Right atrium auricular region (tissue), 2 donors: ENCODE measurements at regions not wholly inside any gene's neighbourhood (a gene's known extent, or its start where the extent isn't known, plus 50 kb on each side); places are given as distances from the start of the nearest gene placed in this dataset.

Source experiments
- DNase-seq: peaks from one replicate; pipeline ENCODE4 v3.0.0-alpha.2; 2019; ENCODE audit warnings: low spot score
- H3K27ac ChIP-seq, 2 donors: fragments of 200-600 bp; sonication (generic); 1 replicate in 1 of 2; 2 replicates in 1 of 2; pipeline ENCODE4 v1.5.1; 2016 to 2019
- H3K27me3 ChIP-seq, 2 donors: fragments of 200-600 bp; sonication (generic); one replicate each; pipeline versions ENCODE4 v1.5.1 to v1.6.0; 2017 to 2019
- H3K36me3 ChIP-seq: fragments of 200-600 bp; sonication (generic); one replicate; pipeline ENCODE4 v1.5.1; 2016
- H3K4me1 ChIP-seq, 2 donors: fragments of 200-600 bp; sonication (generic); one replicate each; pipeline versions ENCODE4 v1.5.1 to v1.6.0; 2017 to 2019
- H3K4me3 ChIP-seq, 2 donors: fragments of 200-600 bp; sonication (generic); 1 replicate in 1 of 2; 2 replicates in 1 of 2; pipeline ENCODE4 v1.5.1; 2017 to 2019; ENCODE audit warnings: mild to moderate bottlenecking in 1 of 2, moderate library complexity in 1 of 2
- H3K9me3 ChIP-seq, 2 donors: fragments of 200-600 bp; sonication (generic); one replicate each; pipeline ENCODE4 v1.5.1; 2019
- TF ChIP-seq, protein P1 (sequence below), 2 donors: fragments of 200-600 bp; sonication (generic); IDR thresholded peaks; one replicate each; pipeline ENCODE4 v1.5.1; 2019; ENCODE audit warnings: antibody characterized with exemption in 2 of 2

DNA sequence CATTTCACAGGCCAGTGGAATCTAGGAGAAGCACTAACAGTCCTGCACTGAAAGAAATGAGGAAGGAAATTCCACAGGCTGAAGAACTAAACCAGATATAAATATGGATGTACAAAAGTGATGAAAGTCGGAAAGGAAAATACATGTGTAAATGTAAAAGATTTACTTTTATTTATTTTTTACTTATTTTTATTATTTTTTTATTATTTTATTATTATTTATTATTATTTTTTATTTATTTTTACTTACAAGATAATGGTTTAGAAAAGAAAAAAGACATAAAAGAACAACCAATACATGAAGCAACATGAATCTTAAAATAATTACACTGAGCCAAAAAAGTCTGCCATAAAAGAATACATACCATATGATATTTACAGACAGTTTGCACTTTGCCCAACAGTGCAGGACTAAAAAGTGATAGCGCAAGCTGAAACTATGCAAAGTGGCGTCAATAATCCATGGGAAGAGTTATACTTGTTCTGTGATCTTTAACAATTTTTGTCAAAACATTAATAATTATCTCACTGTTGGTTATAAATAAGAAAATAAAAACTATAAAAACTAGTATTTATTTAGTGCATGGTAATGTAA is 317.8 kb upstream of the MKI67 start:
- Histone ChIP-seq H3K4me3 (no peak overlapping the region), H3K27me3 (no peaks in the 10 kb centered on the region), H3K27ac (no peak overlapping the region), H3K4me1 (no peaks in the 10 kb centered on the region), H3K36me3 (no peaks in the 10 kb centered on the region), H3K9me3 (no peaks in the 10 kb centered on the region)
- TF ChIP-seq, protein P1, sequence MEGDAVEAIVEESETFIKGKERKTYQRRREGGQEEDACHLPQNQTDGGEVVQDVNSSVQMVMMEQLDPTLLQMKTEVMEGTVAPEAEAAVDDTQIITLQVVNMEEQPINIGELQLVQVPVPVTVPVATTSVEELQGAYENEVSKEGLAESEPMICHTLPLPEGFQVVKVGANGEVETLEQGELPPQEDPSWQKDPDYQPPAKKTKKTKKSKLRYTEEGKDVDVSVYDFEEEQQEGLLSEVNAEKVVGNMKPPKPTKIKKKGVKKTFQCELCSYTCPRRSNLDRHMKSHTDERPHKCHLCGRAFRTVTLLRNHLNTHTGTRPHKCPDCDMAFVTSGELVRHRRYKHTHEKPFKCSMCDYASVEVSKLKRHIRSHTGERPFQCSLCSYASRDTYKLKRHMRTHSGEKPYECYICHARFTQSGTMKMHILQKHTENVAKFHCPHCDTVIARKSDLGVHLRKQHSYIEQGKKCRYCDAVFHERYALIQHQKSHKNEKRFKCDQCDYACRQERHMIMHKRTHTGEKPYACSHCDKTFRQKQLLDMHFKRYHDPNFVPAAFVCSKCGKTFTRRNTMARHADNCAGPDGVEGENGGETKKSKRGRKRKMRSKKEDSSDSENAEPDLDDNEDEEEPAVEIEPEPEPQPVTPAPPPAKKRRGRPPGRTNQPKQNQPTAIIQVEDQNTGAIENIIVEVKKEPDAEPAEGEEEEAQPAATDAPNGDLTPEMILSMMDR (IDR thresholded peaks at IDR 0.05) = no peak
- no peak for DNase-seq

DNA sequence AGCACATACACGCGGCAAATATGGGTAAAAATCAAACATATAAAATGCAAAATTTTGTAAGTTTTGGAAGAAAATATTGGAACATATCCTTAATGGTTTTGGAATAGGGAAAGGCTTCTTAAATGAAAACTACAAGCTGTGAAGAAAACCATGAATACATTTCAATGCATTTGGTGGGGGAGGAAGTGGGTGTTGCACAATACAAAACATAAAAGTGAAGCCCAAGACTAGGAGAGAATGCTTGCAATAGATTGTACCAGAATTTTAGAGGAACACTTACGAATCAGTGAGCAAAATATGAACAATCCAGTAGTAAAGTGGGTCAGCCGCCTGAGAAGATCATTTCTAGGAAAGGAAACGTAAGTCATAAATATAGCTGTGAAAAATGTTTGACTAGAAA is 322.6 kb upstream of the MKI67 start:
- H3K4me3 ChIP-seq = no peak overlapping the region
- no peak for DNase-seq
- H3K27me3 ChIP-seq = no peaks in the 10 kb centered on the region
- H3K27ac ChIP-seq = no peak overlapping the region
- H3K4me1 ChIP-seq = no peaks in the 10 kb centered on the region
- TF ChIP-seq, protein P1 (IDR thresholded peaks at IDR 0.05) = no peak
- H3K36me3 ChIP-seq = no peaks in the 10 kb centered on the region
- H3K9me3 ChIP-seq = no peaks in the 10 kb centered on the region

DNA sequence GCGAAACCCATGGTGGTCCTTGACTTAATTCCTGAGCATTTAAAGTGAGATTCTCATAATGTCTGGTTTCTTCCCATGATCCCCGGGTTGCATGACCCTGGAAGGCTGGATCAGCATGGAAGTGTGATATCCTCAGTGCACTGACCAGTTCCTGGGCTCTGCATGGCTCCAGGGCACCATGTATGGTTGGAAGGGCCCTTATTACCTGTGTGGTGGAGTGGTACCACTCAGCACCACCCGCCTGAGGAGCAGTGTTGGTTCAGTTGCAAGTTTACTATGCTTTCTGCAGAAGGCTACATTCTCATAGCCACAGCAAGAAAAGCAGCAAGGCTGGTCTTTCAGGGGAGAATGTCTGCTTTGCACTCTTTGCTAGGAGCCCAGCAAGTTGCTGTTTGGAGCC is 325.7 kb upstream of the MKI67 start:
- no peak for DNase-seq
- TF ChIP-seq, protein P1 (IDR thresholded peaks at IDR 0.05) = no peak

DNA sequence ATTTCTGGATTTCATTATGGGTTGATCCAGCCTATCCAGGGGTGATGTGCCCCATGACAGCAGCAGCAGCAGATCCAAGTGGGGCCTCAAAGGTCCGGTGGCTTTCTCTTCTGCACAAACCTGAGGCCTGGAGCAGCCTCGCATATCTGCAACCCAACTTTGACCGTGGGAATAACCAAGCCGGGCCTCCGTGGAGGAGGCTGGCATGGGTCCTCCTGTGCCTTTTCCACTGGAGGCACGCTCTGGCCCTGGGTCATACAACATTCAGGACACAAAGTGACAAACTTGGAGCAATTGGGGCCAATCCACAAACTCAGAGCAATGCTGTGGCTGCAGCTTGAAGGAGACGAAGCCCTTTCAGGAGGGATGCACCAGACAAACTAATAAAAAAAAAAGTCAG is 330.0 kb upstream of the MKI67 start:
- TF ChIP-seq, protein P1 (IDR thresholded peaks at IDR 0.05) = no peak
- DNase-seq = no peak
- no peak overlapping the region for H3K27ac ChIP-seq
- no peaks in the 10 kb centered on the region for H3K4me1 ChIP-seq
- H3K27me3 ChIP-seq = no peaks in the 10 kb centered on the region
- no peaks in the 10 kb centered on the region for H3K9me3 ChIP-seq
- H3K36me3 ChIP-seq = no peaks in the 10 kb centered on the region
- no peak overlapping the region for H3K4me3 ChIP-seq

More for the DNA sequence above, 325.7 kb upstream of the MKI67 start:
- Histone ChIP-seq H3K9me3 (no peaks in the 10 kb centered on the region), H3K4me3 (no peak overlapping the region), H3K36me3 (no peaks in the 10 kb centered on the region), H3K27ac (no peak overlapping the region), H3K4me1 (no peaks in the 10 kb centered on the region), H3K27me3 (no peaks in the 10 kb centered on the region)

DNA sequence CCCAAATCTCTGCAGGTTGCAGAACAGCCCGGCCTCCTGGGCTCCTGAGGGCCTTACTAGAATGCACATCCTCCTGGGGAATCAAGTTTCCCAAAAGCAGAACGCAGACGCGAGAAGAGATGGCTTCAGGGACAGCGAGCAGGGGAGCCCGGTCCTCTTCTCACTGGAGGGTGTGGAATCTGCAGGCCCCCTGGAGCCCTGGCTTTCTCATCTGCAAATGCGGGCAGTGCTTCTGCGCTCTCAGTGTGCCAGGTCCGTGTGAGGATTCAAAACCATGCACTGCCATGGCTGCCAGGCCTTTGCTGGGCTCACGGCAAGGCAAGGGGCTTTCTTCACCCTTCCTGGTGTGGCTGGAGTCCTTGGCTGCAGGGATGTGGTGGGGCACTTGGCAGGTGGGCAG is 330.9 kb upstream of the MKI67 start:
- DNase-seq = no peak
- Histone ChIP-seq H3K4me3 (no peak overlapping the region), H3K27me3 (no peaks in the 10 kb centered on the region), H3K27ac (no peak overlapping the region), H3K4me1 (no peaks in the 10 kb centered on the region), H3K36me3 (no peaks in the 10 kb centered on the region), H3K9me3 (no peaks in the 10 kb centered on the region)
- TF ChIP-seq, protein P1 (IDR thresholded peaks at IDR 0.05) = no peak

DNA sequence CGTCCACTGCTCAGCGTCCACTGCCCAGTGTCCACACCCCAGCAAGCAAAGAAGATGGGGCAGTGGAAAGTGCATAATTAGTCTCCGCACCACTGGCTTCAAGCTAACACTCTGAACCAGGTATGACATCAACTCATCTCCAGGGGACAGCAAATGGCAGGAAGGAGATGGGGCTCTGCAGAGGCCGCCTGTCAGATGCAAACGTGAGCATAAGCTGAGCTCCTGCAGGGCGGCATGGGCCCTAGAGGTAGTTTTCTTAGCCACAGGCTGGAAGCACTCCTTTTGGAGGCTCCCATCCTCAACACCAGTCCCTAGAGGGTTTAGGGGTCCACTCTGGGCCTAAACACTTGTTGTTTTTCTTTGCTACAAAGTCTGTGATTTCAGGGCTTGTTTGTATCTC is 335.8 kb upstream of the MKI67 start:
- TF ChIP-seq, protein P1 (IDR thresholded peaks at IDR 0.05) = no peak
- Histone ChIP-seq H3K4me1 (no peaks in the 10 kb centered on the region), H3K27me3 (no peaks in the 10 kb centered on the region), H3K27ac (no peak overlapping the region), H3K4me3 (no peak overlapping the region), H3K36me3 (no peaks in the 10 kb centered on the region), H3K9me3 (peaks cover 0 to 4% of the 10 kb centered on the region in 2 donors)
- DNase-seq = no peak
